Thyroid gland (tissue), 4 donors: ENCODE measurements at regions not wholly inside any gene's neighbourhood (a gene's known extent, or its start where the extent isn't known, plus 50 kb on each side); places are given as distances from the start of the nearest gene placed in this dataset.

ENCODE experiments used
- DNase-seq, 2 donors: peaks; one replicate each; pipeline ENCODE4 v3.0.0-alpha.2; 2019
- H3K27ac ChIP-seq, 3 donors: fragments of 200-600 bp; sonication (generic); 1 replicate in 2 of 3; 2 replicates in 1 of 3; pipeline ENCODE4 v1.5.1; 2016 to 2019; ENCODE audit warnings: mild to moderate bottlenecking in 1 of 3, moderate library complexity in 1 of 3
- H3K27me3 ChIP-seq: fragments of 200-600 bp; sonication (generic); one replicate; pipeline ENCODE4 v1.5.1; 2019
- H3K36me3 ChIP-seq, 2 donors: fragments of 200-600 bp; sonication (generic); one replicate each; pipeline ENCODE4 v1.5.1; 2016 to 2019
- H3K4me1 ChIP-seq, 2 donors: fragments of 200-600 bp; sonication (generic); one replicate each; pipeline ENCODE4 v1.5.1; 2017 to 2019
- H3K4me3 ChIP-seq, 3 donors: fragments of 200-600 bp; sonication (generic); replicated peaks in 1 of 3; 1 replicate in 2 of 3; 2 replicates in 1 of 3; pipeline ENCODE4 v1.5.1; 2016; ENCODE audit warnings: mild to moderate bottlenecking in 1 of 3
- H3K9me3 ChIP-seq: fragments of 200-600 bp; sonication (generic); one replicate; pipeline ENCODE4 v1.5.1; 2017
- POLR2A ChIP-seq, 2 donors: fragments of 450-650 bp; IDR thresholded peaks; one replicate each; pipeline ENCODE4 v1.6.1; 2017; ENCODE audit warnings: antibody characterized with exemption in 2 of 2, mild to moderate bottlenecking in 2 of 2, moderate library complexity in 1 of 2
- WGBS, 2 donors: methylation state at CpG; one replicate each; pipeline ENCODE4 v1.1.5; 2017; 5-methylcytosine and 5-hydroxymethylcytosine counted together
- intact Hi-C: fragments of 100-400 bp; cut with DNase I; formaldehyde crosslinking; loops from one replicate; pipeline ENCODE4 v1.15.1; 2023
- TF ChIP-seq, protein P1 (sequence below), 6 experiments: fragments of 200-600 bp in 3 of 6; fragments of 450-650 bp in 3 of 6; sonication (generic) in 3 of 6; IDR thresholded peaks; one replicate each; pipeline ENCODE4 v1.5.1; 2016 to 2019; ENCODE audit warnings: antibody characterized with exemption in 6 of 6, mild to moderate bottlenecking in 2 of 6, inconsistent platforms in 1 of 6, moderate library complexity in 1 of 6

DNA sequence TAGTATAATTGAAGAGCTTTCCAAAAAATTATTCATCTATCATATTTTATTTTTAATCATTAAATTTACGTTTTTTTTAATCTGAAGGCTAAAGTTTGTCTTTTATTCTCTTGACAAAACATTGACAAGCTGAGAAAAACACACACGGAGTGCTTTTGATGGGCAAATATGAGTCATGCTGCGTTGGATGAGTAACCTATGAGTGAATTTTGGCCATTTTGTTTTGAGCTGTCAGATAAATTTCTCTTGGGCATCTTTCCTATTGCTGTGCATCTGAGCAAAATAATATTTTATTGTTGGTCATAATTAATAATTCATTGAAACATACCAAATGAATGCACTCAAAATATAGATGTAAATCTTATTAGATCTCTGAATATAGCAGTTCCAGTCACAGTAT lies 1144.1 kb upstream of the ADGRL2 start:
- no peaks in the 10 kb centered on the region for H3K4me1 ChIP-seq
- no peak overlapping the region for H3K4me3 ChIP-seq
- no peak overlapping the region for H3K27ac ChIP-seq
- intact Hi-C loops = no loop called here
- TF ChIP-seq, protein P1, sequence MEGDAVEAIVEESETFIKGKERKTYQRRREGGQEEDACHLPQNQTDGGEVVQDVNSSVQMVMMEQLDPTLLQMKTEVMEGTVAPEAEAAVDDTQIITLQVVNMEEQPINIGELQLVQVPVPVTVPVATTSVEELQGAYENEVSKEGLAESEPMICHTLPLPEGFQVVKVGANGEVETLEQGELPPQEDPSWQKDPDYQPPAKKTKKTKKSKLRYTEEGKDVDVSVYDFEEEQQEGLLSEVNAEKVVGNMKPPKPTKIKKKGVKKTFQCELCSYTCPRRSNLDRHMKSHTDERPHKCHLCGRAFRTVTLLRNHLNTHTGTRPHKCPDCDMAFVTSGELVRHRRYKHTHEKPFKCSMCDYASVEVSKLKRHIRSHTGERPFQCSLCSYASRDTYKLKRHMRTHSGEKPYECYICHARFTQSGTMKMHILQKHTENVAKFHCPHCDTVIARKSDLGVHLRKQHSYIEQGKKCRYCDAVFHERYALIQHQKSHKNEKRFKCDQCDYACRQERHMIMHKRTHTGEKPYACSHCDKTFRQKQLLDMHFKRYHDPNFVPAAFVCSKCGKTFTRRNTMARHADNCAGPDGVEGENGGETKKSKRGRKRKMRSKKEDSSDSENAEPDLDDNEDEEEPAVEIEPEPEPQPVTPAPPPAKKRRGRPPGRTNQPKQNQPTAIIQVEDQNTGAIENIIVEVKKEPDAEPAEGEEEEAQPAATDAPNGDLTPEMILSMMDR (IDR thresholded peaks at IDR 0.05) = no peak
- no peak for TF ChIP-seq POLR2A (IDR thresholded peaks at IDR 0.05)
- no peaks in the 10 kb centered on the region for H3K36me3 ChIP-seq
- no peaks in the 10 kb centered on the region for H3K27me3 ChIP-seq
- H3K9me3 ChIP-seq = no peaks in the 10 kb centered on the region
- WGBS, 2 donors = 63 to 70% methylated on average over 3 of the region's 3 CpGs
- DNase-seq = no peak

DNA sequence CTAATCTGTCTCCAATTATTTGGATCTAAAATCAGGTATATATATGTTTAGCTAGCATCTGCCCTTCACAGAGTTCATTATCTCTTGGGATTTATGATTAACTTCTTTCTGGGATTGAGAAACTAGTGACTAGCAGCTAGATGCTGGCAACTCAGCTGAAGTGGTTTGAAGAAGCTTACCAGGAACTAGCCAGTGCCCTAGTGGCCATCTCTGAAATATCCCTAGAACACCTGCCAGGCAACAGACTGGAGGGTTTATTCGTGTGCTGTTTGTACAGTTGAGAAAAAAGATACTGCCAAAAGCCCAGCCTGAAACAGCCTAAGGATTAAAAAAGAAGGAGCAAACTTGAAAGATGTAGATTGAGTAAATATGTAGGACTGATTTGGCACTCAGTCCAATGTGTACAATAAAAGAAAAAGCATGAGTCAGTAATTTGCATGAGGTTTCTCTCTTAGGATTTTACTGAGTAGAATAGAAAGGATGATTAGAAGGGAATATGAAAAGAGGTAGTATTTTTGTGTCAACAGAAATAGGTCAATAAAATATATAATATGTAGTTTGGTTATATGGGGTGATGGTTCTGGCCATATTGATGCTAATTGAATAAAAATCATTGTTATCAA lies 1144.6 kb upstream of the ADGRL2 start:
- TF ChIP-seq, protein P1 (IDR thresholded peaks at IDR 0.05) = no peak
- no peak for TF ChIP-seq POLR2A (IDR thresholded peaks at IDR 0.05)
- intact Hi-C loops = no loop called here
- no peak overlapping the region for H3K27ac ChIP-seq
- H3K4me1 ChIP-seq = no peaks in the 10 kb centered on the region
- DNase-seq = no peak
- H3K36me3 ChIP-seq = no peaks in the 10 kb centered on the region
- H3K9me3 ChIP-seq = no peaks in the 10 kb centered on the region
- H3K27me3 ChIP-seq = no peaks in the 10 kb centered on the region
- no peak overlapping the region for H3K4me3 ChIP-seq
- WGBS, 2 donors = 15 to 29% methylated on average over 1 of the region's 1 CpG

DNA sequence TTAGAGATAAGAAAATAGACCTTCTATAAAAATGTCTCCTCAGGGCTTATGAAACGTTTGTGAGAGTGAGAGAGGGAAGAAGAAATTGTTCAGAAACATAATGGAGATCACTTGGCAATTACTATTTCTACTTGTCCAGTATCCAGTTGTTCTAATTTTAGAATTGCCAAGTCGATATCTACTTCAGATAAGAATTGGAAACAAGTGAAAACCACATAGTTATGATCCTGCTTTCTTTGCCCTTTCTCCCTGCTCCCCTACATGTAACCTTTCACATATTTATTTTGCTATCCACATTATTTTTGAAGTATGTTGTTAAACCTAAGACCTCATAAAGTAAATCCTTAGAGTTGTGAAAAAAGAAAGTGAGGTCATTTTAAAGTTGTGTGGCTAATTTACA lies 1154.7 kb upstream of the ADGRL2 start:
- intact Hi-C loops = no loop called here
- H3K4me3 ChIP-seq = no peak overlapping the region
- H3K9me3 ChIP-seq = no peaks in the 10 kb centered on the region
- 38 to 55% methylated on average over 2 of the region's 2 CpGs for WGBS, 2 donors
- no peaks in the 10 kb centered on the region for H3K4me1 ChIP-seq
- no peak for DNase-seq
- no peaks in the 10 kb centered on the region for H3K36me3 ChIP-seq
- H3K27ac ChIP-seq = no peak overlapping the region
- no peaks in the 10 kb centered on the region for H3K27me3 ChIP-seq
- TF ChIP-seq, protein P1 (IDR thresholded peaks at IDR 0.05) = no peak
- TF ChIP-seq POLR2A (IDR thresholded peaks at IDR 0.05) = no peak

DNA sequence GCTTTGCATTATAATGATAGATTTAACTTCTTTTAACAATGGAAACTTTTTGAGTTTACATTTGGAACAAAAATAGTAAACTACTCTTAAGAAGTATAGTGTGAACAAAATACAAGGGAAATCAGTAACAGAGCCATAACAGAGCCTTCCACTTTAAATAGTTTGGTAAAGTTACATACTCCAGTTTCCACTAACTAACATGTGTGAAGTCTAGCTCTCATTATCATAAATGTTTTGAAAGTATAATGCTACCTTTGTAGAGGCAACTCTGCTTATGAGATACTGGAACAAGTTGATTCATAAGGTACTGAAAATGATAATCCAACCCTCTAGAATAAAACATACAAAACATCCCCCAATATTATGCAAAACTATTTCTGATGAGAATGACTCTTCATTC lies 1155.1 kb upstream of the ADGRL2 start:
- H3K36me3 ChIP-seq = no peaks in the 10 kb centered on the region
- H3K4me1 ChIP-seq = no peaks in the 10 kb centered on the region
- no peaks in the 10 kb centered on the region for H3K9me3 ChIP-seq
- DNase-seq = no peak
- H3K27ac ChIP-seq = no peak overlapping the region
- intact Hi-C loops = no loop called here
- H3K4me3 ChIP-seq = no peak overlapping the region
- H3K27me3 ChIP-seq = no peaks in the 10 kb centered on the region
- TF ChIP-seq POLR2A (IDR thresholded peaks at IDR 0.05) = no peak
- TF ChIP-seq, protein P1 (IDR thresholded peaks at IDR 0.05) = no peak

DNA sequence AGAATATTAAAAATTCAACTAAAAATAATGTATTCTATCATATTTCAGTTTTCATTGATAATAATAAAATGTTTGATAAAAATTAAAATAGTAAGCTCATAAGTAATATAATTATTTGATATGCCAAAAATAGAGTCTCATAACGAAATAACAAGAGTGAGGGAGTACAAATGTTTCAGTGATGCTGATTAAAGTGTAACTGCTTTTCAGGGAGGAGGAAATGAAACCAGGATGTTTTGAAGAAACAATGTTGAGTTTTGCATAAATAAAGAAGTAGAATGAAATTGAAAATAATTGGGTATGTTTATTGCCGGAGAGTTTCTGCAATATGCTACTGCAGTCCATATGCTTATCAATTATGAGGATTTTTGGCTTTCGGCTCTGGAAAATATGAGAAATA lies 1159.8 kb upstream of the ADGRL2 start:
- H3K27me3 ChIP-seq = no peaks in the 10 kb centered on the region
- H3K4me1 ChIP-seq = no peaks in the 10 kb centered on the region
- no peak for DNase-seq
- WGBS, 2 donors = 91% methylated on average over 3 of the region's 3 CpGs
- TF ChIP-seq, protein P1 (IDR thresholded peaks at IDR 0.05) = no peak
- no peak for TF ChIP-seq POLR2A (IDR thresholded peaks at IDR 0.05)
- no peaks in the 10 kb centered on the region for H3K9me3 ChIP-seq
- no peak overlapping the region for H3K27ac ChIP-seq
- no peaks in the 10 kb centered on the region for H3K36me3 ChIP-seq
- intact Hi-C loops = no loop called here
- no peak overlapping the region for H3K4me3 ChIP-seq
